SU-DHL-6 (cell line): ENCODE measurements at regions not wholly inside any gene's neighbourhood (a gene's known extent, or its start where the extent isn't known, plus 50 kb on each side); places are given as distances from the start of the nearest gene placed in this dataset.

Source experiments
- CTCF ChIP-seq: fragments of 200-600 bp; sonication (generic); IDR thresholded peaks from one replicate; pipeline ENCODE4 v1.5.1; 2017; ENCODE audit warnings: antibody characterized with exemption, mild to moderate bottlenecking, low read length, moderate library complexity; ENCODE audit not compliant: insufficient read depth, poor library complexity, severe bottlenecking
- EZH2phosphoT487 ChIP-seq: fragments of 200-600 bp; sonication (generic), shearing (Covaris generic); conservative IDR thresholded peaks from 2 replicates; pipeline ENCODE4 v1.6.1; 2018; ENCODE audit warnings: mild to moderate bottlenecking, antibody characterized with exemption, low read length, moderate library complexity, mixed read lengths

- TF ChIP-seq CTCF = no peak
- no peak for TF ChIP-seq EZH2phosphoT487
Measured at GRCh38 chr3:41106691-41107090, 92.6 kb upstream of the CTNNB1 start.
